ENCODE measurements at regions not wholly inside any gene's neighbourhood (a gene's known extent, or its start where the extent isn't known, plus 50 kb on each side); places are given as distances from the start of the nearest gene placed in this dataset.

DNA sequence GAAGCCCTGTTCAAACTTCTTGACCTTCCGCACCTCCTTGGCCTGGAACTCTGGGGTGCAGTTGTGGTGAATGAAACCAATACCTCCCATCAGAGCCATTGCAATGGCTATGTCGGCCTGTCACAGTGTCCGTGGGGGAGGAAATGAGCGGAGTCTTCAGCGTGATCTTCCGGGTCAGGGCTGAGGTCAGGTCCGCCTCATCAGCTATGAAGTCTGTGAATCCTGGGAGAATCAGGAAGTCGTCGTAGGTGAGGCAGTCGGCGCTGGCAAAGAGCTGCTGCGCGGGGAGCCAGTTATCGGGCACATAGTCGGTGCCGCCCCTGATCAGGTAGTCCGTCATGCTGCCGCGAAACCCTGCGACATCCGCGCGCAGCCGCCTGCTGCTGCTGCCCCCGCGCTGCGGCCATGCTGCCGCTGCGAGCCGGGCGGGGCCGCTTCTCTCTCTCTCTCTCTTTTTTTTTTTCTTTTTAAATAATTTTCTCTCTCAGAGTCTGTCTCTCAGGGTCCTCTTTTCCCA is 154.1 kb upstream of the ZSWIM2 start:
- 90% methylated on average over 27 of the region's 32 CpGs for WGBS
- no peak for DNase-seq (ENCODE audit: low spot score in 2 of 2)
- Histone ChIP-seq H3K36me3 (no peaks in the 10 kb centered on the region), H3K27ac (no peak overlapping the region), H3K9me3 (no peaks in the 10 kb centered on the region), H3K4me1 (no peaks in the 10 kb centered on the region), H3K27me3 (no peaks in the 10 kb centered on the region), H3K4me3 (peak overlapping the region; percentile 17)
- no peak for TF ChIP-seq POLR2A (IDR thresholded peaks at IDR 0.05)
- TF ChIP-seq, protein P1, sequence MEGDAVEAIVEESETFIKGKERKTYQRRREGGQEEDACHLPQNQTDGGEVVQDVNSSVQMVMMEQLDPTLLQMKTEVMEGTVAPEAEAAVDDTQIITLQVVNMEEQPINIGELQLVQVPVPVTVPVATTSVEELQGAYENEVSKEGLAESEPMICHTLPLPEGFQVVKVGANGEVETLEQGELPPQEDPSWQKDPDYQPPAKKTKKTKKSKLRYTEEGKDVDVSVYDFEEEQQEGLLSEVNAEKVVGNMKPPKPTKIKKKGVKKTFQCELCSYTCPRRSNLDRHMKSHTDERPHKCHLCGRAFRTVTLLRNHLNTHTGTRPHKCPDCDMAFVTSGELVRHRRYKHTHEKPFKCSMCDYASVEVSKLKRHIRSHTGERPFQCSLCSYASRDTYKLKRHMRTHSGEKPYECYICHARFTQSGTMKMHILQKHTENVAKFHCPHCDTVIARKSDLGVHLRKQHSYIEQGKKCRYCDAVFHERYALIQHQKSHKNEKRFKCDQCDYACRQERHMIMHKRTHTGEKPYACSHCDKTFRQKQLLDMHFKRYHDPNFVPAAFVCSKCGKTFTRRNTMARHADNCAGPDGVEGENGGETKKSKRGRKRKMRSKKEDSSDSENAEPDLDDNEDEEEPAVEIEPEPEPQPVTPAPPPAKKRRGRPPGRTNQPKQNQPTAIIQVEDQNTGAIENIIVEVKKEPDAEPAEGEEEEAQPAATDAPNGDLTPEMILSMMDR (IDR thresholded peaks at IDR 0.05) = no peak
- TF ChIP-seq EP300 (IDR thresholded peaks at IDR 0.05) = no peak
- TF ChIP-seq POLR2AphosphoS5 (IDR thresholded peaks at IDR 0.05) = no peak

DNA sequence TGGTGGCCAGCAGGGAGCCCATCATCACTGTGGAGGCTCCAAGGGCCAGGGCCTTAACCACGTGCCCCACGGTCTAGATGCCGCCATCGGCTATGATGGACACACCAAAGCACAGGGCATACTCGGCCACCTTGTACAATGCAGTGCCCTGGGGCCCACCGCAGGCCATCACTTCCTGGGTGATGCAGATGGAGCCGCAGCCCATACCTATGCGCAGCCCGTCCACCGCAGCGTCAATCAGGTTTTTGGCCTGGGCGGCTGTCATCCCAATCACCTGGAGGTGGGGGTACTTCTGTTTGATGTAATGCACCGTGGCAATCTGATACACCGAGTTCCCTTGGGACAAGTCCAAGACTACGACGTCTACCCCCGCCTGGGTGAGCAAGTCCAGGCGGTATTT is 153.3 kb upstream of the ZSWIM2 start:
- Histone ChIP-seq H3K9me3 (no peaks in the 10 kb centered on the region), H3K27me3 (no peaks in the 10 kb centered on the region), H3K36me3 (no peaks in the 10 kb centered on the region), H3K4me1 (no peaks in the 10 kb centered on the region), H3K4me3 (no peak overlapping the region), H3K27ac (no peak overlapping the region)
- TF ChIP-seq POLR2A (IDR thresholded peaks at IDR 0.05) (no peak), EP300 (IDR thresholded peaks at IDR 0.05) (no peak), POLR2AphosphoS5 (IDR thresholded peaks at IDR 0.05) (no peak)
- TF ChIP-seq, protein P1 (IDR thresholded peaks at IDR 0.05) = no peak
- 95% methylated on average over 12 of the region's 18 CpGs for WGBS
- DNase-seq (ENCODE audit: low spot score in 2 of 2) = no peak

- no peaks in the 10 kb centered on the region for H3K4me1 ChIP-seq
- 92% methylated on average over 4 of the region's 7 CpGs for WGBS
These were observed 152.3 kb upstream of the ZSWIM2 start for GRCh38 chr2:187001248-187001647.

GRCh38 chr2:186995092-186995491 is 146.1 kb upstream of the ZSWIM2 start:
- Histone ChIP-seq H3K36me3 (no peaks in the 10 kb centered on the region), H3K4me1 (no peaks in the 10 kb centered on the region), H3K4me3 (no peak overlapping the region), H3K27ac (no peak overlapping the region), H3K9me3 (no peaks in the 10 kb centered on the region), H3K27me3 (no peaks in the 10 kb centered on the region)
- DNase-seq (ENCODE audit: low spot score in 2 of 2) = no peak
- TF ChIP-seq EP300 (IDR thresholded peaks at IDR 0.05) (no peak), POLR2A (IDR thresholded peaks at IDR 0.05) (no peak), POLR2AphosphoS5 (IDR thresholded peaks at IDR 0.05) (no peak)
- TF ChIP-seq, protein P1 (IDR thresholded peaks at IDR 0.05) = no peak
- 49% methylated on average over 2 of the region's 2 CpGs for WGBS

More at GRCh38 chr2:187001248-187001647, 152.3 kb upstream of the ZSWIM2 start:
- DNase-seq (ENCODE audit: low spot score in 2 of 2) = no peak
- TF ChIP-seq EP300 (IDR thresholded peaks at IDR 0.05) (no peak), POLR2AphosphoS5 (IDR thresholded peaks at IDR 0.05) (no peak), POLR2A (IDR thresholded peaks at IDR 0.05) (no peak)
- TF ChIP-seq, protein P1 (IDR thresholded peaks at IDR 0.05) = no peak
- H3K27me3 ChIP-seq = no peaks in the 10 kb centered on the region
- no peaks in the 10 kb centered on the region for H3K36me3 ChIP-seq
- no peak overlapping the region for H3K4me3 ChIP-seq
- H3K9me3 ChIP-seq = no peaks in the 10 kb centered on the region
- no peak overlapping the region for H3K27ac ChIP-seq

DNA sequence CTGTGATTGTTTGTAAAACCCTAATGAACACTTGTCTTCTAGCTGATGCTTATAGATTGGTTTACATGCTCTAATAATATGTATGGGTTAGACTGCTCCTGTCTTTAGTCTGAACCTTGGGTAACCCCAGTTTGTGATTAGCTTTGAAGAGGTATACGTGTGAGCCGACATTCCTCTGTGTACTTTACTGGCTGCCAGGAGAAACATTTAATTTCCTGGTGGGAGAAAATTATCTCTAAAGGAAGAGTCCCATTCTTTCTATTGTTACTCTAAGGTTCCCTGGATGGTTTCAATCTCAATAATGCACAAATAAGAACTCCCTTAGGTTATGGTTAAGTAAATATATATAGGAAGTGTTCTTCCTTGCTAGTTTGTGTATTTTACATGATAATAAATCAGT is 143.6 kb upstream of the ZSWIM2 start:
- H3K9me3 ChIP-seq = peaks cover 5% of the 10 kb centered on the region
- H3K27me3 ChIP-seq = no peaks in the 10 kb centered on the region
- no peak for DNase-seq (ENCODE audit: low spot score in 2 of 2)
- 61% methylated on average over 2 of the region's 2 CpGs for WGBS
- TF ChIP-seq POLR2A (IDR thresholded peaks at IDR 0.05) (no peak), EP300 (IDR thresholded peaks at IDR 0.05) (no peak), POLR2AphosphoS5 (IDR thresholded peaks at IDR 0.05) (no peak)
- TF ChIP-seq, protein P1 (IDR thresholded peaks at IDR 0.05) = no peak
- H3K36me3 ChIP-seq = no peaks in the 10 kb centered on the region
- no peaks in the 10 kb centered on the region for H3K4me1 ChIP-seq
- H3K4me3 ChIP-seq = no peak overlapping the region
- no peak overlapping the region for H3K27ac ChIP-seq

Data from suprapubic skin (tissue), 4 donors.